GM12892 (cell line): ENCODE measurements at regions not wholly inside any gene's neighbourhood (a gene's known extent, or its start where the extent isn't known, plus 50 kb on each side); places are given as distances from the start of the nearest gene placed in this dataset.

Source experiments
- POLR2A ChIP-seq: IDR thresholded peaks from 2 replicates; pipeline ENCODE4 v1.6.1; 2011; ENCODE audit warnings: low read depth, low read length, control low read depth
- POLR2AphosphoS5 ChIP-seq: IDR thresholded peaks from 2 replicates; pipeline ENCODE4 v1.6.1; 2011; ENCODE audit warnings: low read depth, low read length, control low read depth
- TAF1 ChIP-seq: IDR thresholded peaks from 2 replicates; pipeline ENCODE4 v1.6.1; 2011; ENCODE audit warnings: low read depth, mild to moderate bottlenecking, control low read depth, low read length, borderline replicate concordance

- TF ChIP-seq POLR2AphosphoS5 (no peak), POLR2A (no peak), TAF1 (no peak)
Measured at GRCh38 chr6:4250645-4251044, 115.3 kb upstream of the ECI2 start.
